ENCODE measurements at regions not wholly inside any gene's neighbourhood (a gene's known extent, or its start where the extent isn't known, plus 50 kb on each side); places are given as distances from the start of the nearest gene placed in this dataset.

DNA sequence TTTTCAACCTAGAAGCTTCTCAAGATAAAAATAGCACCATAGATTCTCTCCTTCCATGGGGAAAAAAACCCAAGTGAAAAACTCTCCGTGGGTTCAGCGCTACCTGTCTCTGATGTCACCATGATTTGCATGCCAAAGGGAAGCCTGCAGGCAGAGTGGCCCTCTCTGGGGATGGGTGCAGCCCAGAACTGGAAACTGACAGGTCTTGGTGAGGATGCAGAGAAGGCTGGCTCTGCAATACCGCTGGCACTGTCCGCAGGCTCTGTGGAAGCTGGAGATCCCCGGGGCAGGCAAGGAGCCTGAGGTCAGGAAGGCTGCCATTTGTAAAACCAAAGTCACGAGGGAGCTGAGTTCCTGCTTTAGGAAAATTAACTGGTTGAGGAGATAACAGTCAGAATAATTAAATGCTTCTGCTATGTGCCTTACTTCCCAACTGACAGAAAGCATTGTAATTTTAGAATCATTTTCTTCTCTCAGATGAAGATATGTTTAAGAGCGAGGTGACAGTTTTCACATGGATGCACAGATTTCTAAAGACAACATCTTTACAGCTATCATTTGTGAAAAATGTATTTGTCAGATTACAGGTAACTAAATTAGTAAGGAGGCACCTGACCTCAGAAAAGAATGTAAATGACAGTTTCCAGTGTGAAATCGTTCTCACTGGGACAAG, 731.5 kb upstream of the FZD8 start:
- H3K27ac ChIP-seq = no peak overlapping the region
- H3K4me1 ChIP-seq = no peaks in the 10 kb centered on the region
- H3K27me3 ChIP-seq = no peaks in the 10 kb centered on the region
- DNase-seq (ENCODE audit: low spot score) = no peak
- H3K4me3 ChIP-seq = no peak overlapping the region
- TF ChIP-seq, protein P1, sequence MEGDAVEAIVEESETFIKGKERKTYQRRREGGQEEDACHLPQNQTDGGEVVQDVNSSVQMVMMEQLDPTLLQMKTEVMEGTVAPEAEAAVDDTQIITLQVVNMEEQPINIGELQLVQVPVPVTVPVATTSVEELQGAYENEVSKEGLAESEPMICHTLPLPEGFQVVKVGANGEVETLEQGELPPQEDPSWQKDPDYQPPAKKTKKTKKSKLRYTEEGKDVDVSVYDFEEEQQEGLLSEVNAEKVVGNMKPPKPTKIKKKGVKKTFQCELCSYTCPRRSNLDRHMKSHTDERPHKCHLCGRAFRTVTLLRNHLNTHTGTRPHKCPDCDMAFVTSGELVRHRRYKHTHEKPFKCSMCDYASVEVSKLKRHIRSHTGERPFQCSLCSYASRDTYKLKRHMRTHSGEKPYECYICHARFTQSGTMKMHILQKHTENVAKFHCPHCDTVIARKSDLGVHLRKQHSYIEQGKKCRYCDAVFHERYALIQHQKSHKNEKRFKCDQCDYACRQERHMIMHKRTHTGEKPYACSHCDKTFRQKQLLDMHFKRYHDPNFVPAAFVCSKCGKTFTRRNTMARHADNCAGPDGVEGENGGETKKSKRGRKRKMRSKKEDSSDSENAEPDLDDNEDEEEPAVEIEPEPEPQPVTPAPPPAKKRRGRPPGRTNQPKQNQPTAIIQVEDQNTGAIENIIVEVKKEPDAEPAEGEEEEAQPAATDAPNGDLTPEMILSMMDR (IDR thresholded peaks at IDR 0.05) = no peak
- H3K36me3 ChIP-seq = no peaks in the 10 kb centered on the region
- no peaks in the 10 kb centered on the region for H3K9me3 ChIP-seq

DNA sequence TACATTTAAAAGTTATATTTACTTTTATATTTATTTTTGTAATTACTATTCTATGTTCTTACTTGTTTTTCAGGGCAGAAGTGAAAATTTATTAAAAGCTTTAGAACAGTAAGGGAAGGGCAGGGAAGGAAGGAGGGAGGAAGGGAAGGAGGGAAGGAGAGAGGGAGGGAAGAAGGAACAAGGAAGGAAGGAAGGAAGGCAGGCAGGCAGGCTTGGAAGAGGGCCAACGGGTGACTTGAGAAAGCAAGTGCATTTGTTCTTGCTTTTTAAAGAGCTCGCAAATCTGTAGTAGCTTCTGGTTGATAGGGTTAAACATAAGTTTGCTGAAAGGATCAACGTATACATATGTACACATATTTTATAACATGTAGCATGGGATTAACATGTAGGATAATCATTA, 725.3 kb upstream of the FZD8 start:
- TF ChIP-seq, protein P1 (IDR thresholded peaks at IDR 0.05) = no peak
- Histone ChIP-seq H3K4me1 (no peaks in the 10 kb centered on the region), H3K27me3 (no peaks in the 10 kb centered on the region), H3K9me3 (no peaks in the 10 kb centered on the region), H3K4me3 (no peak overlapping the region), H3K36me3 (no peaks in the 10 kb centered on the region), H3K27ac (no peak overlapping the region)
- no peak for DNase-seq (ENCODE audit: low spot score)

DNA sequence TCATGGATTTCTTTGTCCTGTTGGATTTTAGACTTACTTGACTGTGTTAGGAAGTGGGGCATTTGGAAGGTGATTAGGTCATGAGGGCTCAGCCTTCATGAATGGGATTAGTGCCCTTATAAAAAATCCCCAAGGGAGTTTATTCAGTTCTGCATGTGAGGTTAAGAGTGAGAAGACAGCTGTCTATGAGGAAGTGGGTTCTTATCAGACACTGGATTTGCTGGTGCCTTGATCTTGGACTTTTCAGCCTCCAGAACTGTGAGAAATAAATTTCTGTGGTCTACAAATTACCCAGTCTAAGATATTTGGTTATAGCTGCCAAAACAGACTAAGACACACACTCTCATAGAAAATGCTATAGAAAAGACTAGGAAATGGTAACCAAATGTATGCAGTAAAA, 724.7 kb upstream of the FZD8 start:
- Histone ChIP-seq H3K36me3 (no peaks in the 10 kb centered on the region), H3K9me3 (no peaks in the 10 kb centered on the region), H3K4me3 (no peak overlapping the region), H3K27me3 (no peaks in the 10 kb centered on the region), H3K27ac (no peak overlapping the region), H3K4me1 (no peaks in the 10 kb centered on the region)
- TF ChIP-seq, protein P1 (IDR thresholded peaks at IDR 0.05) = no peak
- no peak for DNase-seq (ENCODE audit: low spot score)

DNA sequence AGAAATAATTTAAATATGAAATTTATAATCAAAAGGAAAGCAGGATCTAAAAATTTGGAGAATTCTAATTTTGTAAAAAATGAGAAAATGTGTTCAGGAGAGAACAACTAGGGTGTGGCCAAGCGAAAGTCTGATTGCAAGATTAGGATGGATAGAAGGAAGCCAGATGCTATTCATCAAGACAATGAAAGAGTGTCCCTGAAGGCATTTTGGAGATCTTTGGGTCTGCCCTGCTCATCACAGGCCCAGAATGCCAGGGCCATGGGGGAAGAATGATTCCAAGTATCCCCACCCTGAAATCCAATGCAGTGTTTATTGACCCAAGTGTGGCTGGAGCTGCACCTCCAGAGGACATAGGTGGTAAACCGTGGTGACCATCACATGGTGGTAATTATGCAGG, 724.0 kb upstream of the FZD8 start:
- H3K27ac ChIP-seq = no peak overlapping the region
- no peak overlapping the region for H3K4me3 ChIP-seq
- no peaks in the 10 kb centered on the region for H3K27me3 ChIP-seq
- no peaks in the 10 kb centered on the region for H3K4me1 ChIP-seq
- TF ChIP-seq, protein P1 (IDR thresholded peaks at IDR 0.05) = no peak
- no peak for DNase-seq (ENCODE audit: low spot score)
- no peaks in the 10 kb centered on the region for H3K9me3 ChIP-seq
- no peaks in the 10 kb centered on the region for H3K36me3 ChIP-seq

DNA sequence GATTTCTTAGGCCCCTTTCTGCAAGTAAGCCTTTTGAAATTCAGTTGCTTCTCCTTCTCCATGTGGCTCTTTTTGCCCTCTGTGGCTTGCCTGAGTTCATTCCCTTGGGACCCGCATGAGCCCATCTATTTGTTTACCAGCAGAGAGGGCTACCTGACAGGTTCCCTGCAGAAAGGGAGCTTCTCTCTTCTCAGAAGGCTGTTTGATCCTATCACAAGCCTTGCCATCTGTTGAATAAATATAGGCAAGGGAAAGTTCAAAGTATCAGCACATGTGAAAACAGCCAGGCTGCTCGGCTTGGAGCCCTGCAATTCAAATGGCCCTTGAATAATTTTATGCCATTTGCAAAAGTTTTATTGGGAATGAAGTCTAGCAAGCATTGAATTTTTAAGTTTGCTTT, 720.2 kb upstream of the FZD8 start:
- no peaks in the 10 kb centered on the region for H3K9me3 ChIP-seq
- H3K36me3 ChIP-seq = no peaks in the 10 kb centered on the region
- no peaks in the 10 kb centered on the region for H3K4me1 ChIP-seq
- DNase-seq (ENCODE audit: low spot score) = no peak
- H3K27me3 ChIP-seq = no peaks in the 10 kb centered on the region
- no peak overlapping the region for H3K4me3 ChIP-seq
- TF ChIP-seq, protein P1 (IDR thresholded peaks at IDR 0.05) = no peak
- no peak overlapping the region for H3K27ac ChIP-seq

DNA sequence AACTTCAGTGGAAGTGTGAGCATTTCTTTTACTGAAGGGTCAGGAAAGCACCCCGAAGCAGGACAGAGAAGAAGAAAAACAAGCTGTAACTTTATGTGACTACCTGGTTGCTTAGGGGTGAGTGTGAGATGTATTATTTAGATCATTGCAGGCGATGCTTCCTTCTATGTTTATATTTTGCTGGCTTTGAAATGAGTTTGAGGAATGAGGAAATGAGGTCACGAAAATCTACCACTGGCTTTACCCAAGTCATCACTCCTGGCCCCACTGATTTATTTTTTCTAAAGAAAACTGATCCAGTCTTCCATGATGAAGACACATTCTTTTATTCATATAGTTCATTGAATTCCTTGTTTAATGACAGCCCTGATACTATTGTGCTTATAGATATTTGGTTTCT, 716.6 kb upstream of the FZD8 start:
- no peaks in the 10 kb centered on the region for H3K9me3 ChIP-seq
- no peak overlapping the region for H3K4me3 ChIP-seq
- no peaks in the 10 kb centered on the region for H3K36me3 ChIP-seq
- no peaks in the 10 kb centered on the region for H3K4me1 ChIP-seq
- TF ChIP-seq, protein P1 (IDR thresholded peaks at IDR 0.05) = no peak
- no peak for DNase-seq (ENCODE audit: low spot score)
- H3K27ac ChIP-seq = no peak overlapping the region
- H3K27me3 ChIP-seq = no peaks in the 10 kb centered on the region

Measured in right atrium auricular region (tissue), 2 donors.